SKM-1 treated with dmso at 0.1 percent for 144 hours (cell line): ENCODE measurements at regions not wholly inside any gene's neighbourhood (a gene's known extent, or its start where the extent isn't known, plus 50 kb on each side); places are given as distances from the start of the nearest gene placed in this dataset.
"Not testable (repeated sequence)": the region's sequence is repeated elsewhere in the genome, so short reads cannot be mapped to it uniquely, and the experiment has no call there.

ENCODE experiments used
- DNase-seq: peaks from one replicate; lab custom pipeline; 2025; ENCODE audit not compliant: unreplicated experiment; lab: John Stamatoyannopoulos, UW

- DNase-seq = no peak
Observed at GRCh38 chr5:8528106-8528505, 659.2 kb downstream of the MTRR start.

- DNase-seq = no peak
Observed at GRCh38 chr5:8538821-8539220, 669.9 kb downstream of the MTRR start.

GRCh38 chr5:8540317-8540716 lies 671.4 kb downstream of the MTRR start:
- DNase-seq = no peak

GRCh38 chr5:8550921-8551320 lies 682.0 kb downstream of the MTRR start:
- DNase-seq = no peak

GRCh38 chr5:8553364-8553763 lies 684.4 kb downstream of the MTRR start:
- no peak for DNase-seq

GRCh38 chr5:8557728-8558127 lies 688.8 kb downstream of the MTRR start:
- DNase-seq = no peak

GRCh38 chr5:8560776-8561175 lies 691.8 kb downstream of the MTRR start:
- DNase-seq = no peak

- DNase-seq = no peak
Observed at GRCh38 chr5:8561224-8561840, 692.4 kb downstream of the MTRR start.

GRCh38 chr5:8561854-8562253 lies 692.9 kb downstream of the MTRR start:
- DNase-seq = no peak

- DNase-seq = not testable (repeated sequence)
Observed at GRCh38 chr5:8563540-8563939, 694.6 kb downstream of the MTRR start.

- no peak for DNase-seq
Observed at GRCh38 chr5:8568858-8569257, 699.9 kb downstream of the MTRR start.

GRCh38 chr5:8570528-8570927 lies 701.6 kb downstream of the MTRR start:
- DNase-seq = no peak

- no peak for DNase-seq
Observed at GRCh38 chr5:8576178-8576577, 707.2 kb downstream of the MTRR start.

- DNase-seq = no peak
Observed at GRCh38 chr5:8577792-8578191, 708.8 kb downstream of the MTRR start.

GRCh38 chr5:8580298-8580697 lies 711.4 kb downstream of the MTRR start:
- no peak for DNase-seq

- DNase-seq = no peak
Observed at GRCh38 chr5:8581047-8581446, 712.1 kb downstream of the MTRR start.

- no peak for DNase-seq
Observed at GRCh38 chr5:8585230-8586018, 716.5 kb downstream of the MTRR start.

- DNase-seq = no peak
Observed at GRCh38 chr5:8590959-8591358, 722.0 kb downstream of the MTRR start.

GRCh38 chr5:8598356-8598755 lies 729.4 kb downstream of the MTRR start:
- no peak for DNase-seq

- no peak for DNase-seq
Observed at GRCh38 chr5:8598996-8599395, 730.0 kb downstream of the MTRR start.

GRCh38 chr5:8600843-8601242 lies 731.9 kb downstream of the MTRR start:
- no peak for DNase-seq

- no peak for DNase-seq
Observed at GRCh38 chr5:8601831-8602354, 732.9 kb downstream of the MTRR start.

- DNase-seq = no peak
Observed at GRCh38 chr5:8606231-8606630, 737.3 kb downstream of the MTRR start.
